Ishikawa (cell line): ENCODE measurements at regions not wholly inside any gene's neighbourhood (a gene's known extent, or its start where the extent isn't known, plus 50 kb on each side); places are given as distances from the start of the nearest gene placed in this dataset.

Experiments used
- CEBPB ChIP-seq: IDR thresholded peaks from 2 replicates; pipeline ENCODE4 v1.6.1; 2012
- CREB1 ChIP-seq: IDR thresholded peaks from 2 replicates; pipeline ENCODE4 v1.6.1; 2012; ENCODE audit warnings: low read depth
- EGR1 ChIP-seq: IDR thresholded peaks from 2 replicates; pipeline ENCODE4 v1.6.1; 2012
- EP300 ChIP-seq: IDR thresholded peaks from 2 replicates; pipeline ENCODE4 v1.6.1; 2012; ENCODE audit warnings: borderline replicate concordance
- FOXM1 ChIP-seq: IDR thresholded peaks from 2 replicates; pipeline ENCODE4 v1.6.1; 2012; ENCODE audit warnings: low read depth, borderline replicate concordance
- MAX ChIP-seq: IDR thresholded peaks from 2 replicates; pipeline ENCODE4 v1.6.1; 2012
- NFIC ChIP-seq: IDR thresholded peaks from 2 replicates; pipeline ENCODE4 v1.6.1; 2012
- RAD21 ChIP-seq: IDR thresholded peaks from 2 replicates; pipeline ENCODE4 v1.6.1; 2012; ENCODE audit warnings: low read depth
- REST ChIP-seq: IDR thresholded peaks from 2 replicates; pipeline ENCODE4 v1.6.1; 2012; ENCODE audit warnings: low read depth, mild to moderate bottlenecking
- TAF1 ChIP-seq: IDR thresholded peaks from 2 replicates; pipeline ENCODE4 v1.6.1; 2012; ENCODE audit warnings: low read depth, mild to moderate bottlenecking
- TCF12 ChIP-seq: IDR thresholded peaks from 2 replicates; pipeline ENCODE4 v1.6.1; 2012; ENCODE audit warnings: low read depth
- TEAD4 ChIP-seq: IDR thresholded peaks from 2 replicates; pipeline ENCODE4 v1.6.1; 2012
- USF1 ChIP-seq: IDR thresholded peaks from 2 replicates; pipeline ENCODE4 v1.6.1; 2012
- ZBTB7A ChIP-seq: IDR thresholded peaks from 2 replicates; pipeline ENCODE4 v1.6.1; 2012; ENCODE audit warnings: low read depth

GRCh38 chr7:12456506-12456905 lies 52.8 kb upstream of the VWDE start:
- peak; percentile 85 for TF ChIP-seq NFIC
- no peak for TF ChIP-seq RAD21
- no peak for TF ChIP-seq EGR1
- TF ChIP-seq TCF12 = no peak
- no peak for TF ChIP-seq CEBPB
- TF ChIP-seq TEAD4 = peak; percentile 37; the same call in 1 of the 2 replicates
- no peak for TF ChIP-seq REST
- no peak for TF ChIP-seq EP300

- TF ChIP-seq USF1 = no peak
- TF ChIP-seq RAD21 = peak; percentile 83
Observed at GRCh38 chr7:12458520-12459131, 55.0 kb upstream of the VWDE start.

- no peak for TF ChIP-seq CREB1
Observed at GRCh38 chr7:12467837-12468236, 64.2 kb upstream of the VWDE start.

GRCh38 chr7:12469568-12469967 lies 65.9 kb upstream of the VWDE start:
- TF ChIP-seq USF1 = no peak
- no peak for TF ChIP-seq FOXM1
- TF ChIP-seq MAX = no peak
- no peak for TF ChIP-seq CREB1
- TF ChIP-seq TEAD4 = no peak
- no peak for TF ChIP-seq CEBPB
- TF ChIP-seq EP300 = no peak
- no peak for TF ChIP-seq EGR1
- TF ChIP-seq ZBTB7A = no peak

- no peak for TF ChIP-seq CEBPB
- no peak for TF ChIP-seq TCF12
- TF ChIP-seq ZBTB7A = no peak
- no peak for TF ChIP-seq FOXM1
- TF ChIP-seq NFIC = no peak
- no peak for TF ChIP-seq USF1
- TF ChIP-seq EP300 = no peak
- no peak for TF ChIP-seq MAX
- TF ChIP-seq CREB1 = no peak
- TF ChIP-seq REST = no peak
- TF ChIP-seq EGR1 = no peak
Observed at GRCh38 chr7:12470930-12471329, 67.3 kb upstream of the VWDE start.

GRCh38 chr7:12474035-12474434 lies 70.4 kb upstream of the VWDE start:
- TF ChIP-seq TAF1 = no peak
- TF ChIP-seq ZBTB7A = no peak
- TF ChIP-seq EP300 = no peak
- no peak for TF ChIP-seq CEBPB
